ENCODE measurements at regions not wholly inside any gene's neighbourhood (a gene's known extent, or its start where the extent isn't known, plus 50 kb on each side); places are given as distances from the start of the nearest gene placed in this dataset.
"Not testable (repeated sequence)": the region's sequence is repeated elsewhere in the genome, so short reads cannot be mapped to it uniquely, and the experiment has no call there.

GRCh38 chr11:29641201-29641600 is 375.6 kb downstream of the KCNA4 start:
- DNase-seq (ENCODE audit: extremely low read depth in 1 of 11, low read depth in 9 of 11, low spot score in 4 of 11) = no peak

GRCh38 chr11:29634744-29635143 is 382.1 kb downstream of the KCNA4 start:
- no peak for DNase-seq (ENCODE audit: extremely low read depth in 1 of 11, low read depth in 9 of 11, low spot score in 4 of 11)

- no peak for DNase-seq (ENCODE audit: extremely low read depth in 1 of 11, low read depth in 9 of 11, low spot score in 4 of 11)
These were observed 382.6 kb downstream of the KCNA4 start for GRCh38 chr11:29634244-29634643.

GRCh38 chr11:29629286-29629685 is 387.5 kb downstream of the KCNA4 start:
- peak in 1 of 11 donors; percentile 2 for DNase-seq (ENCODE audit: extremely low read depth in 1 of 11, low read depth in 9 of 11, low spot score in 4 of 11)

- peak in 4 of 11 donors; percentile 5 to 36 (median 22) for DNase-seq (ENCODE audit: extremely low read depth in 1 of 11, low read depth in 9 of 11, low spot score in 4 of 11)
These were observed 388.2 kb downstream of the KCNA4 start for GRCh38 chr11:29628609-29629008.

- no peak for DNase-seq (ENCODE audit: extremely low read depth in 1 of 11, low read depth in 9 of 11, low spot score in 4 of 11)
These were observed 389.3 kb downstream of the KCNA4 start for GRCh38 chr11:29627541-29627940.

- DNase-seq (ENCODE audit: extremely low read depth in 1 of 11, low read depth in 9 of 11, low spot score in 4 of 11) = no peak
These were observed 393.6 kb downstream of the KCNA4 start for GRCh38 chr11:29623144-29623722.

GRCh38 chr11:29616611-29617010 is 400.2 kb downstream of the KCNA4 start:
- no peak for DNase-seq (ENCODE audit: extremely low read depth in 1 of 11, low read depth in 9 of 11, low spot score in 4 of 11)

GRCh38 chr11:29612423-29612822 is 404.4 kb downstream of the KCNA4 start:
- DNase-seq (ENCODE audit: extremely low read depth in 1 of 11, low read depth in 9 of 11, low spot score in 4 of 11) = no peak

- DNase-seq (ENCODE audit: extremely low read depth in 1 of 11, low read depth in 9 of 11, low spot score in 4 of 11) = no peak
These were observed 410.3 kb downstream of the KCNA4 start for GRCh38 chr11:29606330-29607031.

GRCh38 chr11:29600151-29600575 is 416.7 kb downstream of the KCNA4 start:
- not testable (repeated sequence) for DNase-seq (ENCODE audit: extremely low read depth in 1 of 11, low read depth in 9 of 11, low spot score in 4 of 11)

- no peak for DNase-seq (ENCODE audit: extremely low read depth in 1 of 11, low read depth in 9 of 11, low spot score in 4 of 11)
These were observed 432.5 kb downstream of the KCNA4 start for GRCh38 chr11:29584342-29584741.

GRCh38 chr11:29578806-29579205 is 438.0 kb downstream of the KCNA4 start:
- no peak for DNase-seq (ENCODE audit: extremely low read depth in 1 of 11, low read depth in 9 of 11, low spot score in 4 of 11)

GRCh38 chr11:29564486-29564885 is 452.3 kb downstream of the KCNA4 start:
- peak in 1 of 11 donors; percentile 6 for DNase-seq (ENCODE audit: extremely low read depth in 1 of 11, low read depth in 9 of 11, low spot score in 4 of 11)

- DNase-seq (ENCODE audit: extremely low read depth in 1 of 11, low read depth in 9 of 11, low spot score in 4 of 11) = no peak
These were observed 454.6 kb downstream of the KCNA4 start for GRCh38 chr11:29562183-29562582.

GRCh38 chr11:29553990-29554389 is 462.8 kb downstream of the KCNA4 start:
- DNase-seq (ENCODE audit: extremely low read depth in 1 of 11, low read depth in 9 of 11, low spot score in 4 of 11) = no peak

- no peak for DNase-seq (ENCODE audit: extremely low read depth in 1 of 11, low read depth in 9 of 11, low spot score in 4 of 11)
These were observed 478.3 kb downstream of the KCNA4 start for GRCh38 chr11:29538339-29539036.

GRCh38 chr11:29534836-29535235 is 482.0 kb downstream of the KCNA4 start:
- DNase-seq (ENCODE audit: extremely low read depth in 1 of 11, low read depth in 9 of 11, low spot score in 4 of 11) = no peak

GRCh38 chr11:29530961-29531360 is 485.9 kb downstream of the KCNA4 start:
- DNase-seq (ENCODE audit: extremely low read depth in 1 of 11, low read depth in 9 of 11, low spot score in 4 of 11) = no peak

- no peak for DNase-seq (ENCODE audit: extremely low read depth in 1 of 11, low read depth in 9 of 11, low spot score in 4 of 11)
These were observed 489.4 kb downstream of the KCNA4 start for GRCh38 chr11:29527391-29527936.
